NB4 (cell line): ENCODE measurements at regions not wholly inside any gene's neighbourhood (a gene's known extent, or its start where the extent isn't known, plus 50 kb on each side); places are given as distances from the start of the nearest gene placed in this dataset.

ENCODE experiments used
- CTCF ChIP-seq: IDR thresholded peaks from one replicate; pipeline ENCODE4 v1.5.1; 2012; ENCODE audit warnings: low read depth, low read length
- MAX ChIP-seq: IDR thresholded peaks from 2 replicates; pipeline ENCODE4 v1.6.1; 2011; ENCODE audit warnings: low read depth, low read length
- POLR2A ChIP-seq: IDR thresholded peaks from 2 replicates; pipeline ENCODE4 v1.6.1; 2011; ENCODE audit warnings: mild to moderate bottlenecking; ENCODE audit not compliant: insufficient read length; ENCODE audit errors: extremely low read depth

- TF ChIP-seq CTCF: no peak
- TF ChIP-seq POLR2A: no peak
- TF ChIP-seq MAX: no peak
These were observed 523.0 kb downstream of the SPRY1 start for GRCh38 chr4:123919576-123920098.
